ENCODE measurements at regions not wholly inside any gene's neighbourhood (a gene's known extent, or its start where the extent isn't known, plus 50 kb on each side); places are given as distances from the start of the nearest gene placed in this dataset.

DNA sequence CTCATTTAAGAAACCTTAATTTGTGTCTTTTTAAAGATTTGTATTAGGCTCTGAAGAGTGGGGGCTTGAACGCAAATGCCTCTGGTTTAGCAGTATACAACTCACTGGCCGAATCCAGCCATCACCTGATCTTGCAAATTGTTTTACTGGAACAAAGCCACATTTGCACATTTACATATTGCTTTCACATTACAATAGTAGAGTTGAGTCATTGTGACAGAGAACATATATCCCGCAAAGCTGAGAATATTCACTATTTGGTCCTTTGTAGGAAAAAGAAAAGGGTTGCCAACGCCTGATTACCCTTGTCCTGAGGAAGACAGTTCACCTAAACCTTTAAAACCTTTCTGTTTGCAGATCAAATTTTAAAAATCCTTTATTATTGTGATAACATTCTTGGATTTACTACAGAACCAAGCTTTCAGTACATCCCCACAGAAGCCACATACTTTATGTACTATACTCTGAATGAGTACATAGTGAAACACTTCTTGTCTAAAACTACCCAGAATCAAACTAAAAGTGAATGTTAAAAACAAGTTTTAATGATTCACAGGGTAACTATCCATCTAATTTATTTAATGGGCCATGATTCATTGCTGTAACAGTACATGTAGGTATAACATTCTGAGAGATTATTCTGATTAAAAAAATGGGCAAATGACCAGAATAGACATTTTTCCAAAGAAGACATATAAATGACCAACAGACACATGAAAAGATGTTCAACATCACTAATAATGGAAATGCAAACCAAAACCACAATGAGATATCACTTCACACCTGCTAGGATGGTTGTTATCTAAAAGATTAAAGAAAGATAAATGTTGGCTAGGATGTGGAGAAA lies 161.0 kb downstream of the SLC25A46 start:
- no peak for DNase-seq (ENCODE audit: low spot score in 2 of 2)
- H3K4me3 ChIP-seq, result no peak overlapping the region
- intact Hi-C loops (cut with DNase I), result no loop called here
- no peaks in the 10 kb centered on the region for H3K36me3 ChIP-seq
- no peaks in the 10 kb centered on the region for H3K4me1 ChIP-seq
- no peak overlapping the region for H3K27ac ChIP-seq
- no peaks in the 10 kb centered on the region for H3K9me3 ChIP-seq
- TF ChIP-seq, protein P1, sequence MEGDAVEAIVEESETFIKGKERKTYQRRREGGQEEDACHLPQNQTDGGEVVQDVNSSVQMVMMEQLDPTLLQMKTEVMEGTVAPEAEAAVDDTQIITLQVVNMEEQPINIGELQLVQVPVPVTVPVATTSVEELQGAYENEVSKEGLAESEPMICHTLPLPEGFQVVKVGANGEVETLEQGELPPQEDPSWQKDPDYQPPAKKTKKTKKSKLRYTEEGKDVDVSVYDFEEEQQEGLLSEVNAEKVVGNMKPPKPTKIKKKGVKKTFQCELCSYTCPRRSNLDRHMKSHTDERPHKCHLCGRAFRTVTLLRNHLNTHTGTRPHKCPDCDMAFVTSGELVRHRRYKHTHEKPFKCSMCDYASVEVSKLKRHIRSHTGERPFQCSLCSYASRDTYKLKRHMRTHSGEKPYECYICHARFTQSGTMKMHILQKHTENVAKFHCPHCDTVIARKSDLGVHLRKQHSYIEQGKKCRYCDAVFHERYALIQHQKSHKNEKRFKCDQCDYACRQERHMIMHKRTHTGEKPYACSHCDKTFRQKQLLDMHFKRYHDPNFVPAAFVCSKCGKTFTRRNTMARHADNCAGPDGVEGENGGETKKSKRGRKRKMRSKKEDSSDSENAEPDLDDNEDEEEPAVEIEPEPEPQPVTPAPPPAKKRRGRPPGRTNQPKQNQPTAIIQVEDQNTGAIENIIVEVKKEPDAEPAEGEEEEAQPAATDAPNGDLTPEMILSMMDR (IDR thresholded peaks at IDR 0.05), result no peak
- no peaks in the 10 kb centered on the region for H3K27me3 ChIP-seq

DNA sequence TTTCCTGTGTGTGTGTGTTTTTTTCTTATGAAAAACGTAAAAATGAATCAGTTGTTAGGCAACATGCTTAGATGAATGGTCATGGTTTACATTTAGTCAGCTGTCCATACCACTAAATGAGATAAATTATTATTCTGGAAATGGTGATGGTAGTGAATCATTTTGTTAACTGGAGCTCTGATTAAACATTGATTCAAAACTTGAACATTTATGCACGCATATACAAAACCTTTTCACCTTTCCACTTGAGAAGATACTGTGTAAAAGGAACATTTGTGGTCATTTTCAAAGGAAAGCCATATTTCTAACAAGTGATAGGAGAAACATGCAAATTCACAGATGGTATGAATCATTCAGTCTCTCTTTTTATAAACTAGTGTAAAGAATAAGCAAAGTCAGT lies 162.0 kb downstream of the SLC25A46 start:
- TF ChIP-seq, protein P1 (IDR thresholded peaks at IDR 0.05), result no peak
- H3K36me3 ChIP-seq, result no peaks in the 10 kb centered on the region
- no peak overlapping the region for H3K27ac ChIP-seq
- H3K4me3 ChIP-seq, result no peak overlapping the region
- no peak for DNase-seq (ENCODE audit: low spot score in 2 of 2)
- H3K4me1 ChIP-seq, result no peaks in the 10 kb centered on the region
- no peaks in the 10 kb centered on the region for H3K27me3 ChIP-seq
- intact Hi-C loops (cut with DNase I), result no loop called here
- no peaks in the 10 kb centered on the region for H3K9me3 ChIP-seq

DNA sequence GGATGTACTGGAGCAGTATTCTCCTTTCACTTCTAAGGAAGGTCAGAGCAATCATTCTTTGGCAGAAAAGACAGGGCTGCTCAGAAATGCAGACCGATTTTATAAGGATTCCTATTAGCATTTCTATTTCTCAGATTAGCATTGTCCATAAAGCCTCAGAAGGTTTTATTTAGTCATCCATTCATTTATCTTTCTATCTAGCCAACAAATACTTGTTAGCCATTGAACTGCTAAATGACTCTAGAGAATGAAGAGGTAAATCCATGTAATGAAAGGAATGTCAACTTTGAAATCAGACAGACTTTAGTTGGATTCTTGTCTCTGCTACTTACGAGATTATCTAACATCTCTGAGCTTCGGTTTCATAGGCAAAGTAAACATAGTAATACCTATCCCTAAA lies 165.2 kb downstream of the SLC25A46 start:
- TF ChIP-seq, protein P1 (IDR thresholded peaks at IDR 0.05), result no peak
- no peak for DNase-seq (ENCODE audit: low spot score in 2 of 2)
- Histone ChIP-seq H3K36me3 (no peaks in the 10 kb centered on the region), H3K4me3 (no peak overlapping the region), H3K9me3 (no peaks in the 10 kb centered on the region), H3K27ac (no peak overlapping the region), H3K27me3 (no peaks in the 10 kb centered on the region), H3K4me1 (no peaks in the 10 kb centered on the region)
- intact Hi-C loops (cut with DNase I), result no loop called here

DNA sequence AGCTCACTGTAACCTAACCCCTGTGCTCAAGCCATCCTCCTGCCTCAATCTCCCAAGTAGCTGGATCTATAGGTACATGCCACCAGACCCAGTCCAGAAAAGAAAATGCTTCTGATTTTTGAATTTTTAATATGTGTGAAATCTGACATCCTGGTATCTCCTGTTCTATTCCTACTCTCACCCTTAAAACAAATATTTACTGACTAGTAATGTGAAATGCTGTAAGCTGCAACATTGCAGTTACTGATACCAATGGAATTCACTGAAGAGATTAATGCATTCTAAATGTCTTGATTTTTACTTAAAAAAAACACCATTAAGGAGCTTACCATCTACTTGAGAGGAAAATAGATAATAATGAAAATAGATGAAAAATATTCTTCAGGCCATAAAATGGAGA lies 162.7 kb upstream of the TSLP start:
- Histone ChIP-seq H3K4me3 (no peak overlapping the region), H3K9me3 (no peaks in the 10 kb centered on the region), H3K4me1 (peaks cover 0 to 8% of the 10 kb centered on the region in 2 donors), H3K27me3 (no peaks in the 10 kb centered on the region), H3K36me3 (no peaks in the 10 kb centered on the region), H3K27ac (no peak overlapping the region)
- TF ChIP-seq, protein P1 (IDR thresholded peaks at IDR 0.05), result no peak
- intact Hi-C loops (cut with DNase I), result no loop called here
- DNase-seq (ENCODE audit: low spot score in 2 of 2), result no peak

DNA sequence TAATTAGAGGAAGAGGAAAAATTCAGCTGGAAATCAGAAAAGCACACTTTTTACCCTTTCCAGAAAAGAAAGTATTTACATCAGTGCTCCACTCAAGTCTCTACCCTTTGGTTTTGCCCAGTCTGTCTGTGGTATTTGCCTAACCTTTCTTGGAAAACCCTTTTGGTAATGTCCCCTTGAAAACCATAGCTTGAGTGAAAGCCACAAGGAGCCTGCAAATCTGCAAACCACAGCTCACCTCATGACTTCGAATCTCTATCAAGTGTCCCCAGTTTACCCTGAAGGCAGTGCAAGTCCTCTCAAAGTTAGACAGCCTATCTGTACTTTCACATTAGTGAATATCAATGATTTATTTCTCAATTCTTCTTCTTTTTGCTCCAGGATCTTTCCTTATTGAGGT lies 162.1 kb upstream of the TSLP start:
- TF ChIP-seq, protein P1 (IDR thresholded peaks at IDR 0.05), result no peak
- intact Hi-C loops (cut with DNase I), result no loop called here
- peaks cover 0 to 8% of the 10 kb centered on the region in 2 donors for H3K4me1 ChIP-seq
- no peak for DNase-seq (ENCODE audit: low spot score in 2 of 2)
- H3K9me3 ChIP-seq, result no peaks in the 10 kb centered on the region
- H3K27ac ChIP-seq, result no peak overlapping the region
- no peaks in the 10 kb centered on the region for H3K27me3 ChIP-seq
- no peak overlapping the region for H3K4me3 ChIP-seq
- H3K36me3 ChIP-seq, result no peaks in the 10 kb centered on the region

Data from ascending aorta (tissue), 2 donors.